ENCODE measurements at regions not wholly inside any gene's neighbourhood (a gene's known extent, or its start where the extent isn't known, plus 50 kb on each side); places are given as distances from the start of the nearest gene placed in this dataset.

- TF ChIP-seq CTCF (conservative IDR thresholded peaks at IDR 0.05; ENCODE audit: low read depth, low read length): no peak
- TF ChIP-seq EZH2 (IDR thresholded peaks at IDR 0.05; ENCODE audit: low read length, unreplicated experiment): no peak
Observed at GRCh38 chr1:55588309-55588708, 373.1 kb upstream of the USP24 start.
